H9 (cell line): ENCODE measurements at regions not wholly inside any gene's neighbourhood (a gene's known extent, or its start where the extent isn't known, plus 50 kb on each side); places are given as distances from the start of the nearest gene placed in this dataset.
"Not testable (repeated sequence)": the region's sequence is repeated elsewhere in the genome, so short reads cannot be mapped to it uniquely, and the experiment has no call there.

Experiments
- DNase-seq: peaks from one replicate; pipeline ENCODE4 v3.0.0-alpha.2; 2017
- H2AFZ ChIP-seq: one replicate; pipeline ENCODE4 v1.6.1; 2013; ENCODE audit warnings: mild to moderate bottlenecking, low read length, control low read depth, moderate library complexity
- H2AK5ac ChIP-seq: 2 replicates; pipeline ENCODE4 v1.6.1; 2013; ENCODE audit warnings: low read length, control low read depth, mixed read lengths; ENCODE audit not compliant: insufficient read length
- H2BK120ac ChIP-seq: one replicate; pipeline ENCODE4 v1.6.1; 2013; ENCODE audit warnings: low read depth, mild to moderate bottlenecking, low read length, control low read depth, inconsistent platforms; ENCODE audit not compliant: poor library complexity, severe bottlenecking
- H2BK12ac ChIP-seq: 2 replicates; pipeline ENCODE4 v1.6.1; 2013; ENCODE audit warnings: low read length, control low read depth, mixed read lengths, low read depth; ENCODE audit not compliant: insufficient read length
- H2BK15ac ChIP-seq: 2 replicates; pipeline ENCODE4 v1.6.1; 2013; ENCODE audit warnings: low read depth, low read length, control low read depth
- H2BK20ac ChIP-seq: one replicate; pipeline ENCODE4 v1.6.1; 2013; ENCODE audit warnings: low read depth, mild to moderate bottlenecking, low read length, control low read depth, inconsistent platforms; ENCODE audit not compliant: poor library complexity, severe bottlenecking
- H2BK5ac ChIP-seq: 2 replicates; pipeline ENCODE4 v1.6.1; 2013; ENCODE audit warnings: low read length, control low read depth, mixed read lengths; ENCODE audit not compliant: insufficient read length
- H3K14ac ChIP-seq: 2 replicates; pipeline ENCODE4 v1.6.1; 2013; ENCODE audit warnings: low read length, control low read depth; ENCODE audit not compliant: insufficient read depth
- H3K18ac ChIP-seq: 2 replicates; pipeline ENCODE4 v1.6.1; 2013; ENCODE audit warnings: low read depth, mild to moderate bottlenecking, mixed read lengths, low read length, control low read depth; ENCODE audit not compliant: insufficient read length
- H3K23ac ChIP-seq: 2 replicates; pipeline ENCODE4 v1.6.1; 2013; ENCODE audit warnings: low read length, control low read depth, mixed read lengths, low read depth; ENCODE audit not compliant: insufficient read length
- H3K23me2 ChIP-seq: 2 replicates; pipeline ENCODE4 v1.6.1; 2013; ENCODE audit warnings: low read depth, mild to moderate bottlenecking, mixed read lengths, low read length, control low read depth; ENCODE audit not compliant: insufficient read length, poor library complexity, severe bottlenecking
- H3K27ac ChIP-seq: 2 replicates; pipeline ENCODE4 v1.5.1; 2013; ENCODE audit warnings: low read length, control low read depth, mixed read lengths, low read depth; ENCODE audit not compliant: insufficient read length
- H3K27me3 ChIP-seq: 2 replicates; pipeline ENCODE4 v1.6.1; 2013; ENCODE audit warnings: low read length, control low read depth, inconsistent platforms; ENCODE audit not compliant: insufficient read depth
- H3K4ac ChIP-seq: 2 replicates; pipeline ENCODE4 v1.6.1; 2013; ENCODE audit warnings: low read depth, mild to moderate bottlenecking, control low read depth, inconsistent platforms, low read length, moderate library complexity
- H3K4me1 ChIP-seq: 2 replicates; pipeline ENCODE4 v1.6.1; 2013; ENCODE audit warnings: low read length, control low read depth, inconsistent platforms; ENCODE audit not compliant: insufficient read depth
- H3K4me2 ChIP-seq: 2 replicates; pipeline ENCODE4 v1.6.1; 2013; ENCODE audit warnings: low read length, control low read depth, mixed read lengths; ENCODE audit not compliant: insufficient read length, insufficient read depth
- H3K56ac ChIP-seq: 2 replicates; pipeline ENCODE4 v1.6.1; 2013; ENCODE audit warnings: low read depth, mild to moderate bottlenecking, mixed read lengths, low read length, control low read depth; ENCODE audit not compliant: insufficient read length
- H3K79me1 ChIP-seq: 2 replicates; pipeline ENCODE4 v1.6.1; 2013; ENCODE audit warnings: low read depth, mild to moderate bottlenecking, moderate library complexity, low read length, control low read depth, inconsistent platforms; ENCODE audit not compliant: insufficient read depth, poor library complexity, severe bottlenecking
- H3K79me2 ChIP-seq: 2 replicates; pipeline ENCODE4 v1.6.1; 2013; ENCODE audit warnings: low read length, control low read depth, inconsistent platforms; ENCODE audit not compliant: insufficient read depth
- H3K9ac ChIP-seq: 2 replicates; pipeline ENCODE4 v1.6.1; 2013; ENCODE audit warnings: low read length, control low read depth, mixed read lengths; ENCODE audit not compliant: insufficient read length; ENCODE audit errors: extremely low read depth
- H3K9me3 ChIP-seq: one replicate; pipeline ENCODE4 v1.6.1; 2013; ENCODE audit warnings: low read depth, low read length, inconsistent platforms; ENCODE audit not compliant: control insufficient read depth
- H3T11ph ChIP-seq: one replicate; pipeline ENCODE4 v1.6.1; 2013; ENCODE audit warnings: mild to moderate bottlenecking, low read length, control low read depth, inconsistent platforms
- H4K20me1 ChIP-seq: one replicate; pipeline ENCODE4 v1.6.1; 2013; ENCODE audit not compliant: control insufficient read depth, insufficient read length, insufficient read depth
- H4K5ac ChIP-seq: 2 replicates; pipeline ENCODE4 v1.6.1; 2013; ENCODE audit warnings: low read depth, mild to moderate bottlenecking, mixed read lengths, low read length, control low read depth; ENCODE audit not compliant: insufficient read length
- H4K8ac ChIP-seq: replicated peaks from 2 replicates; pipeline ENCODE4 v1.6.1; 2013; ENCODE audit warnings: low read length, control low read depth, mixed read lengths, low read depth; ENCODE audit not compliant: insufficient read length
- H4K91ac ChIP-seq: 2 replicates; pipeline ENCODE4 v1.6.1; 2013; ENCODE audit warnings: low read depth, mild to moderate bottlenecking, moderate library complexity, mixed read lengths, low read length, control low read depth; ENCODE audit not compliant: insufficient read length
- H3K27ac Mint-ChIP-seq, 3 experiments: 2 replicates in 2 of 3; 3 replicates in 1 of 3; pipeline ENCODE4 v1.8.0; 2020 to 2021; ENCODE audit warnings: mixed read lengths in 3 of 3, mild to moderate bottlenecking in 1 of 3, moderate library complexity in 1 of 3
- H3K27me3 Mint-ChIP-seq: 2 replicates; pipeline ENCODE4 v1.8.0; 2021; ENCODE audit warnings: low read depth, mild to moderate bottlenecking, moderate library complexity, mixed read lengths
- H3K36me3 Mint-ChIP-seq, 3 experiments: 2 replicates in 2 of 3; 3 replicates in 1 of 3; pipeline ENCODE4 v1.8.0; 2020 to 2021; ENCODE audit warnings: low read depth in 3 of 3, mixed read lengths in 3 of 3; ENCODE audit not compliant: insufficient read depth in 1 of 3
- H3K4me1 Mint-ChIP-seq, 2 experiments: 2 replicates each; pipeline ENCODE4 v1.8.0; 2020; ENCODE audit warnings: mixed read lengths in 2 of 2
- H3K4me3 Mint-ChIP-seq, 2 experiments: 2 replicates in 1 of 2; 3 replicates in 1 of 2; pipeline ENCODE4 v1.8.0; 2020 to 2021; ENCODE audit warnings: mild to moderate bottlenecking in 2 of 2, mixed read lengths in 2 of 2, moderate library complexity in 1 of 2
- H3K9me3 Mint-ChIP-seq, 2 experiments: 2 replicates in 1 of 2; 3 replicates in 1 of 2; pipeline ENCODE4 v1.8.0; 2020; ENCODE audit warnings: mild to moderate bottlenecking in 2 of 2, mixed read lengths in 2 of 2, moderate library complexity in 1 of 2
- WGBS: extraction: QIAGEN DNeasy Blood & Tissue Kit; methylation state at CpG from one replicate; pipeline ENCODE4 v1.1.7; 2013; ENCODE audit warnings: missing lambda C conversion rate, low lambda C conversion rate, mixed read lengths; ENCODE audit not compliant: insufficient read length; ENCODE audit errors: extremely low coverage; 5-methylcytosine and 5-hydroxymethylcytosine counted together

DNA sequence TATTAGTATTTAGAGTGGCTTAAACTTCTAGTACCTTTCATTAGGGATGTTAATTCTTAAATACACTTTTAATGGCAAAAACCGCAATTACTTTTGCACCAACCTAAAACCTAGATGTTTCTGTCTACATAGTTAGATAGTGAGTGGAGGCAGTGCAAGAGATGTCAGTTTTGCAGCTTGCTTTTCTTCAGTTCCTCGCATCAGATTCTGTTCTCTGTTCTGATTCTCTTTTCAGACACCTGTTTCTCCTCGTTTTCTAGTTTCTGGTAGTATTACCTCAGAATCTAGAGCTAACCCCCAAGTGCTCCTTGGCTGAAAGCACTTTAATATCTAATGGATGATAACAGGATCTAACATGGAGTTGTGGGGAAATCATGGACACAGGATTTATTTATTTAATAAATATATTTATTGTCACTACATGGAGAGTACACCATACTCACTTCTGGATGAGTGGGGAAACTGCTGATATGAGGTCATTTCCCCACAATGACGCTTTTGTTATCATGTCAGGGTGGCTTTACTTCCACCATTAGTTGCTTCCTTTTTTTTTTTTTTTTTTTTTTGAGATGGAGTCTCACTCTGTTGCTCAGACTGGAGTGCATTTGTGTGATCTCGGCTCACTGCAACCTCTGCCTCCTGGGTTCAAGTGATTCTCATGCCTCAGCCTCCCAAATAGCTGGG lies 184.4 kb downstream of the TP53TG3F start:
- not testable (repeated sequence) for H3K18ac ChIP-seq, H2BK5ac ChIP-seq, H3K27ac Mint-ChIP-seq, H2BK12ac ChIP-seq, H2BK20ac ChIP-seq, H3K4ac ChIP-seq, H3K36me3 Mint-ChIP-seq, H3K4me1 ChIP-seq, H3K23me2 ChIP-seq, H3K9ac ChIP-seq, H3K27me3 Mint-ChIP-seq, H3K4me2 ChIP-seq, H3K9me3 ChIP-seq, H4K20me1 ChIP-seq, H2AFZ ChIP-seq, H3K14ac ChIP-seq, H3K4me3 Mint-ChIP-seq, H3K4me1 Mint-ChIP-seq, H2AK5ac ChIP-seq, H4K8ac ChIP-seq, H3K79me2 ChIP-seq, H2BK15ac ChIP-seq, H4K5ac ChIP-seq, H3K27ac ChIP-seq, H3K27me3 ChIP-seq, H3K79me1 ChIP-seq, H4K91ac ChIP-seq, H2BK120ac ChIP-seq, H3T11ph ChIP-seq, H3K23ac ChIP-seq, H3K56ac ChIP-seq, DNase-seq
- no CpG with 5 or more reads among the region's 5 CpGs for WGBS
- peaks cover 20 to 25% of the 10 kb centered on the region in 2 experiments for H3K9me3 Mint-ChIP-seq

- not testable (repeated sequence) for H3K27me3 ChIP-seq, H3T11ph ChIP-seq, H3K79me2 ChIP-seq, H3K27ac ChIP-seq, H3K79me1 ChIP-seq, H2AK5ac ChIP-seq, H3K18ac ChIP-seq, H3K36me3 Mint-ChIP-seq, H3K23me2 ChIP-seq, H2BK120ac ChIP-seq, H2BK15ac ChIP-seq, H3K27ac Mint-ChIP-seq, H3K4ac ChIP-seq, H3K9me3 ChIP-seq, H2BK20ac ChIP-seq, H3K4me3 Mint-ChIP-seq, H2BK12ac ChIP-seq, H3K9ac ChIP-seq, H2BK5ac ChIP-seq, H3K4me1 ChIP-seq, DNase-seq, H2AFZ ChIP-seq, H3K23ac ChIP-seq, H3K4me2 ChIP-seq, H3K4me1 Mint-ChIP-seq, H3K14ac ChIP-seq, H4K20me1 ChIP-seq, H4K91ac ChIP-seq, H3K56ac ChIP-seq, H4K8ac ChIP-seq, H3K27me3 Mint-ChIP-seq, H4K5ac ChIP-seq
- no CpG with 5 or more reads among the region's 2 CpGs for WGBS
- H3K9me3 Mint-ChIP-seq, result peaks cover 17 to 23% of the 10 kb centered on the region in 2 experiments
These were observed 187.0 kb downstream of the TP53TG3F start for GRCh38 chr16:33646386-33646785.
